ENCODE measurements at regions not wholly inside any gene's neighbourhood (a gene's known extent, or its start where the extent isn't known, plus 50 kb on each side); places are given as distances from the start of the nearest gene placed in this dataset.

DNA sequence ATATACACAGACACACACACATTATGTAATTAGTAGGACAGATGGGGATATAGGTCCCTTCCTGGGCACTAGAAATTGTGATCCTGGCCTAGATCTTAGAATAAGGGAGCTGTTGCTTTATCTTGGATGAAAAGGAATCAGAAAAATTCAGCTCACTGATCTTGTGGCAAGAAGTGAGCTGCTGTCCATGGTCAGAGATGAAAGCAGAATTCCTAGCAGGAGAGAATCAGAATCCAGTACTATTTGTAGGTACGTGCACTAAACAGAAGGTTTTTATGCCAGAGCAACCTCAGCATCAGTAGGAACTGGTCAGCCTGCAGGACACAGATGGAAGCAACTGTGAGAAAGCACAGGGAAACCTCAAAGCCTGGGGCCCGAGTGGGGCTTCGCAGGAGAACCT is 549.2 kb upstream of the POM121L12 start:
- Histone ChIP-seq H3K79me1 (ENCODE audit: low read depth in 1 of 2, low read length in 2 of 2) (no peaks in the 10 kb centered on the region), H3K4me1 (ENCODE audit: control insufficient read depth, insufficient read depth, low read length) (no peaks in the 10 kb centered on the region), H4K8ac (ENCODE audit: low read depth in 2 of 2, low read length in 2 of 2) (no peak overlapping the region), H2AK5ac (ENCODE audit: low read depth, low read length) (no peak overlapping the region), H3K14ac (replicated peaks; ENCODE audit: low read depth, low read length) (no peak overlapping the region), H3K4me2 (ENCODE audit: low read depth, low read length) (no peak overlapping the region), H3K9ac (ENCODE audit: low read depth, low read length) (no peak overlapping the region), H4K91ac (ENCODE audit: insufficient read depth, low read depth, low read length) (no peak overlapping the region), H2BK120ac (ENCODE audit: low read depth, low read length) (no peak overlapping the region), H2BK5ac (ENCODE audit: low read depth, low read length, poor library complexity, severe bottlenecking) (no peak overlapping the region), H3K23ac (ENCODE audit: low read depth, low read length) (no peak overlapping the region), H3K56ac (ENCODE audit: extremely low read depth, insufficient read depth, low read length) (no peak overlapping the region), H3K36me3 (ENCODE audit: control insufficient read depth, insufficient read depth, low read length) (no peaks in the 10 kb centered on the region), H3K4ac (ENCODE audit: low read depth, low read length) (no peak overlapping the region), H2AK9ac (replicated peaks; ENCODE audit: low read depth, low read length, poor library complexity) (no peak overlapping the region), H3K27ac (ENCODE audit: insufficient read depth, low read length) (no peak overlapping the region), H4K20me1 (ENCODE audit: insufficient read depth, low read length) (no peaks in the 10 kb centered on the region), H3K4me3 (ENCODE audit: insufficient read depth, low read depth, low read length) (no peak overlapping the region), H3K9me1 (ENCODE audit: insufficient read depth, low read length) (no peaks in the 10 kb centered on the region), H2BK15ac (ENCODE audit: low read depth, low read length) (no peak overlapping the region), H2AFZ (replicated peaks; ENCODE audit: low read length, poor library complexity) (no peak overlapping the region), H4K5ac (ENCODE audit: low read depth, low read length) (no peak overlapping the region), H3K18ac (ENCODE audit: low read depth, low read length) (no peak overlapping the region), H2BK20ac (ENCODE audit: low read depth, low read length) (no peak overlapping the region), H3K27me3 (ENCODE audit: control insufficient read depth, insufficient read depth, low read length) (no peaks in the 10 kb centered on the region), H3K9me3 (ENCODE audit: control insufficient read depth, insufficient read depth, low read length) (peaks cover 5% of the 10 kb centered on the region; the same call in 1 of the 2 replicates)
- no TSS peak for BruUV-seq (replicated peaks)
- in situ Hi-C loops (cut with MboI; ENCODE audit: low sequenced_read_pairs) = no loop called here
- TF ChIP-seq RAD21 (IDR thresholded peaks at IDR 0.05; ENCODE audit: low read length) = no peak
- TF ChIP-seq POLR2A (IDR thresholded peaks at IDR 0.05; ENCODE audit: low read depth, low read length) = no peak
- no peak for TF ChIP-seq CTCF (conservative IDR thresholded peaks at IDR 0.05; ENCODE audit: low read depth, low read length)
- TF ChIP-seq FOS (IDR thresholded peaks at IDR 0.05; ENCODE audit: low read depth, low read length) = no peak
- TF ChIP-seq MAFK (IDR thresholded peaks at IDR 0.05; ENCODE audit: low read depth, low read length) = no peak
- no peak for TF ChIP-seq NFE2L2 (IDR thresholded peaks at IDR 0.05; ENCODE audit: low read depth, low read length)
- no peak for TF ChIP-seq RFX5 (IDR thresholded peaks at IDR 0.05; ENCODE audit: low read depth, low read length)
- no peak for TF ChIP-seq ELK1 (IDR thresholded peaks at IDR 0.05; ENCODE audit: borderline replicate concordance, low read depth, low read length)
- TF ChIP-seq CHD1 (IDR thresholded peaks at IDR 0.05; ENCODE audit: low read depth, low read length) = no peak
- no peak for TF ChIP-seq BHLHE40 (IDR thresholded peaks at IDR 0.05; ENCODE audit: low read depth, low read length)
- no peak for TF ChIP-seq MXI1 (IDR thresholded peaks at IDR 0.05; ENCODE audit: borderline replicate concordance, low read depth, low read length)
- ChIA-PET POLR2A (ENCODE audit: unreplicated experiment) (no interaction called here), CTCF (no interaction called here)
- intact Hi-C loops (cut with micrococcal nuclease) = no loop called here
- WGBS, 2 experiments (ENCODE audit: extremely low coverage in 2 of 2, insufficient read length in 1 of 2) = no CpG with 5 or more reads among the region's 3 CpGs
- no peak for DNase-seq
- dilution Hi-C loops (cut with HindIII; ENCODE audit: low sequenced_read_pairs, unreplicated experiment) = no loop called here
- ATAC-seq (ENCODE audit: low read depth) = no peak
